Karpas-422 (cell line): ENCODE measurements at regions not wholly inside any gene's neighbourhood (a gene's known extent, or its start where the extent isn't known, plus 50 kb on each side); places are given as distances from the start of the nearest gene placed in this dataset.

Source experiments
- DNase-seq: peaks from one replicate; pipeline ENCODE4 v3.0.0-alpha.2; 2015
- H2AFZ ChIP-seq: fragments of 200-600 bp; sonication (generic); 2 replicates; pipeline ENCODE4 v1.6.1; 2014; ENCODE audit warnings: antibody characterized with exemption, low read length, mixed read lengths
- H3K27ac ChIP-seq: fragments of 200-600 bp; sonication (generic); 2 replicates; pipeline ENCODE4 v1.5.1; 2014; ENCODE audit warnings: mild to moderate bottlenecking, low read length, moderate library complexity
- H3K27me3 ChIP-seq: fragments of 200-600 bp; sonication (generic); 2 replicates; pipeline ENCODE4 v1.6.1; 2014; ENCODE audit warnings: low read length, mixed read lengths
- H3K36me3 ChIP-seq: fragments of 200-600 bp; sonication (generic); 2 replicates; pipeline ENCODE4 v1.6.1; 2014; ENCODE audit warnings: low read length, mixed read lengths; ENCODE audit not compliant: insufficient read depth
- H3K4me1 ChIP-seq: fragments of 200-600 bp; sonication (generic); 2 replicates; pipeline ENCODE4 v1.6.1; 2014; ENCODE audit warnings: mild to moderate bottlenecking, low read length, mixed read lengths
- H3K4me2 ChIP-seq: fragments of 200-600 bp; sonication (generic); 2 replicates; pipeline ENCODE4 v1.6.1; 2014; ENCODE audit warnings: low read length, low read depth, mild to moderate bottlenecking; ENCODE audit not compliant: poor library complexity, severe bottlenecking
- H3K4me3 ChIP-seq: fragments of 200-600 bp; sonication (generic); 2 replicates; pipeline ENCODE4 v1.5.1; 2014; ENCODE audit warnings: mild to moderate bottlenecking, antibody characterized with exemption, low read length, mixed read lengths
- H3K79me2 ChIP-seq: fragments of 200-600 bp; sonication (generic); 2 replicates; pipeline ENCODE4 v1.6.1; 2014; ENCODE audit warnings: mild to moderate bottlenecking, low read length, mixed read lengths
- H3K9ac ChIP-seq: fragments of 200-600 bp; sonication (generic); 2 replicates; pipeline ENCODE4 v1.6.0; 2014; ENCODE audit warnings: low read length
- H3K9me2 ChIP-seq: fragments of 200-600 bp; sonication (generic), shearing (Covaris generic); replicated peaks from 2 replicates; pipeline ENCODE4 v1.6.0; 2014; ENCODE audit warnings: mild to moderate bottlenecking, low read length, moderate library complexity; ENCODE audit not compliant: insufficient read depth
- H3K9me3 ChIP-seq: fragments of 300-700, 200-600 bp; sonication (generic); 2 replicates; pipeline ENCODE4 v1.6.1; 2014; ENCODE audit warnings: low read length, mixed read lengths
- H4K20me1 ChIP-seq: fragments of 200-600 bp; sonication (generic); 2 replicates; pipeline ENCODE4 v1.6.1; 2014; ENCODE audit warnings: mild to moderate bottlenecking, antibody characterized with exemption, low read length, low read depth; ENCODE audit not compliant: insufficient read depth

DNA sequence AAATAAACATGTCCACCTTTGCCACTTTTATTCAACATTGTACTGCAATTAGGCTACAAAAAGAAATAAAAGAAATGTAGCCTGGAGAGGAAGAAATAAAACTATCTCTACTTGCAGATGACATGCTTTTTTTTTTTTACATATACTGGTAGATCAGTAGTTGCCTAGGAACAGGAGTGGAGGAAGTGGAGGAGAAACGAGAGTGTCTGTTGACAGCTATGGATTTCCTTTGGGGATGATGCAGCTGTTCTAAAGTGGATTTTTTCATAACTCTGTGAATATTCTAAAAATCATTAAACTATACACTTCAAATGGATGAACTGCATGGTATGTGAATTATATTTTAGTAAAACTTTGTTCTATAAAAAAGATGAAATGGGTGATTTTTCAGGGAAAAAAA lies 116.4 kb downstream of the ANAPC4 start:
- no peak overlapping the region for H3K9ac ChIP-seq
- no peaks in the 10 kb centered on the region for H4K20me1 ChIP-seq
- no peaks in the 10 kb centered on the region for H3K9me2 ChIP-seq
- no peaks in the 10 kb centered on the region for H3K36me3 ChIP-seq
- no peaks in the 10 kb centered on the region for H3K4me1 ChIP-seq
- no peak overlapping the region for H2AFZ ChIP-seq
- no peak overlapping the region for H3K27ac ChIP-seq
- DNase-seq, result no peak
- no peaks in the 10 kb centered on the region for H3K27me3 ChIP-seq
- H3K4me2 ChIP-seq, result no peak overlapping the region
- no peak overlapping the region for H3K4me3 ChIP-seq
- no peaks in the 10 kb centered on the region for H3K9me3 ChIP-seq
- H3K79me2 ChIP-seq, result no peaks in the 10 kb centered on the region

DNA sequence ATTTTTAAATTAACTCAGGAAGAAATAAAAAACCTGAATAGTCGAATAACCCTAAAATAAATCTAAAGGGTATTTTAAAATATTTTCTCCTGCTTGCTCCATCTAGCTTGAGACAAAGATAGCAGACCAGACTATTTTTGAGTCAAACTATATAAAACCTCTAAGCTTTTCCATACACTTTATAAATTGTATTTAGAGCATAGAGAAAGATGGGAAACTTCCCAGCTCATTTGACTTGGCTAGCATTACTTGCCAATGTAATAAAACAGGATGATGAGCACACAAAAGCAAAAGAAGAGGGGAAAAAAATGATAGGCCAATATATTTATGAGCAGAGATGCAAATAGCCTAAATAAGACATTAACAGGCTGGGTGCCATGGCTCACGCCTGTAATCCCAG lies 117.1 kb downstream of the ANAPC4 start:
- no peaks in the 10 kb centered on the region for H3K27me3 ChIP-seq
- H3K4me1 ChIP-seq, result no peaks in the 10 kb centered on the region
- no peak overlapping the region for H3K9ac ChIP-seq
- no peaks in the 10 kb centered on the region for H3K9me2 ChIP-seq
- no peak overlapping the region for H3K4me2 ChIP-seq
- H2AFZ ChIP-seq, result no peak overlapping the region
- H4K20me1 ChIP-seq, result no peaks in the 10 kb centered on the region
- H3K27ac ChIP-seq, result no peak overlapping the region
- DNase-seq, result no peak
- no peaks in the 10 kb centered on the region for H3K36me3 ChIP-seq
- H3K9me3 ChIP-seq, result no peaks in the 10 kb centered on the region
- no peaks in the 10 kb centered on the region for H3K79me2 ChIP-seq
- H3K4me3 ChIP-seq, result no peak overlapping the region

DNA sequence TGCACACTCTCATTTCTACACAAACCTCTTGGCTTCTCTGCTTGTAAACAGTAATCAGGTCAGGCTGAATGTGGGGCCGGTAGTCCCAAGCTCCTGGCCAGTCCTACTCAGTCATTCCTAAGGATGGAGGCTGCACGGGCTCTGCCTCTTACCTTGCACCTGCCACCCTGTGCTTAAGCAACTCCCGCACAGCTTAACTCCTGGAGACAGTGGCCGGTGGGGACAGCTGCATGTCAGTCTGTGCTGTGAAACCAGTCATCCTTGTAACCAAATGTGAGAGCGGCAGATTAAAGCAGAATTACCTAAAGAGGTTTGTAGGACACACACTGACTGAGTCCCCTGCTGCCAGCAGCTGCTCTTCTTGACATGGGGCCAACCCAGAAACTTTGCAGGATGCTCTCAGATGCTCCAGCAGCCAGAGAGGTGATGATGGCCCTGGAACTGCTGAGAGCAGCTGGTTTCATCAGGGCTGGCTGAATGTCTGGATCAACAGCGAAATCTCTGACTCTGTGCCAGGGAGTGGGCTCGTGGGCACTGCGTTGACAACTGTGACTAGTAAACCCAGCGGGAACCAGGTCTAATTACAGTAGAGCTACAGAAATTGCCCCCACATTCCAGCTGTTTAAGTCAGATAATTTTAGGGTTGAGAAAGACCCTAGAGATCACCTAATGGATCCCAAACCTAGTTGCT lies 123.7 kb downstream of the ANAPC4 start:
- H4K20me1 ChIP-seq, result no peaks in the 10 kb centered on the region
- H3K4me1 ChIP-seq, result peaks cover 11% of the 10 kb centered on the region
- no peak overlapping the region for H2AFZ ChIP-seq
- H3K9me3 ChIP-seq, result no peaks in the 10 kb centered on the region
- H3K4me2 ChIP-seq, result no peak overlapping the region
- no peaks in the 10 kb centered on the region for H3K27me3 ChIP-seq
- no peaks in the 10 kb centered on the region for H3K36me3 ChIP-seq
- no peaks in the 10 kb centered on the region for H3K79me2 ChIP-seq
- H3K9me2 ChIP-seq, result no peaks in the 10 kb centered on the region
- no peak overlapping the region for H3K27ac ChIP-seq
- no peak overlapping the region for H3K9ac ChIP-seq
- no peak for DNase-seq
- no peak overlapping the region for H3K4me3 ChIP-seq

DNA sequence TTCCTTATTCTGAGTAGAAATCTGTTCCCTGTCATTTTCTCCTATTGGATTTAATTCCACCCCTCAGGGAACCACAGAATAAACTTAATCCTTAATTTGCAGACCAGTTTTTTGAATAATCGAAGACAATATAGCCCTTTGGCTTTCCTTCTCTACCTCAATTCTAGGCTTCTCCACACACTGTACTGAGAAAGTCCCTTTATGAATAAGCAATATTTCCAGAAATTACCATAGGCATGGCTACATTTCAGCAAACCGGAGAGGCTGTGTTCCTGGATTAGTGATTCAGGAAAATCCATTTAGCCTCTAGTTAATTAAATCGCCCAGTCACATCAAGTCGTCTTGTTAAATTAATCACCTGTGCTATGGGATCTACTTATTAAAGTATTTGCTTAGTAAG lies 125.1 kb downstream of the ANAPC4 start:
- Histone ChIP-seq H3K4me3 (no peak overlapping the region), H3K27ac (no peak overlapping the region), H3K9me2 (no peaks in the 10 kb centered on the region), H3K4me2 (no peak overlapping the region), H2AFZ (no peak overlapping the region), H3K9me3 (no peaks in the 10 kb centered on the region), H4K20me1 (no peaks in the 10 kb centered on the region), H3K36me3 (no peaks in the 10 kb centered on the region), H3K27me3 (no peaks in the 10 kb centered on the region), H3K9ac (no peak overlapping the region), H3K4me1 (peaks cover 12% of the 10 kb centered on the region), H3K79me2 (no peaks in the 10 kb centered on the region)
- DNase-seq, result no peak

DNA sequence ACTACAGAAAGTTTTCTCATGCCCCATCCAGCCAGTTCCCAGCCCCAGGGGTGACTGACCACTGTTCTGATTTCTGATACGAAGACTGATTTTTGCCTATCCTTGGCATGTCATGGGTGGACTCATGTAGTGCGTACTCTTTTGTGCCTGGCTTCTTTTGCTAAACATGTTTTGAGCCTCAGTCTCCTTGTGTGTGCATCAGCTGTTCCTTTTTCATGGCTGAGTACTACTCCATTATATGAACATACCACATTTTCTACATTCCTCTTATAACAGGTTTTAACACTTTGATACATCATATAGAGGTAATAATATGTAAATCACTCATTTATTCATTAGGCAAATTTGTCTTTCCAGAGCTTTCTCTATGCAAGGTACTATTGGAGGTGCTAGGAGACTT lies 126.7 kb downstream of the ANAPC4 start:
- no peaks in the 10 kb centered on the region for H3K36me3 ChIP-seq
- no peaks in the 10 kb centered on the region for H4K20me1 ChIP-seq
- no peaks in the 10 kb centered on the region for H3K9me2 ChIP-seq
- no peak overlapping the region for H3K9ac ChIP-seq
- no peaks in the 10 kb centered on the region for H3K27me3 ChIP-seq
- DNase-seq, result no peak
- H2AFZ ChIP-seq, result no peak overlapping the region
- no peak overlapping the region for H3K4me3 ChIP-seq
- no peak overlapping the region for H3K4me2 ChIP-seq
- no peak overlapping the region for H3K27ac ChIP-seq
- peaks cover 23% of the 10 kb centered on the region for H3K4me1 ChIP-seq
- H3K9me3 ChIP-seq, result no peaks in the 10 kb centered on the region
- no peaks in the 10 kb centered on the region for H3K79me2 ChIP-seq

DNA sequence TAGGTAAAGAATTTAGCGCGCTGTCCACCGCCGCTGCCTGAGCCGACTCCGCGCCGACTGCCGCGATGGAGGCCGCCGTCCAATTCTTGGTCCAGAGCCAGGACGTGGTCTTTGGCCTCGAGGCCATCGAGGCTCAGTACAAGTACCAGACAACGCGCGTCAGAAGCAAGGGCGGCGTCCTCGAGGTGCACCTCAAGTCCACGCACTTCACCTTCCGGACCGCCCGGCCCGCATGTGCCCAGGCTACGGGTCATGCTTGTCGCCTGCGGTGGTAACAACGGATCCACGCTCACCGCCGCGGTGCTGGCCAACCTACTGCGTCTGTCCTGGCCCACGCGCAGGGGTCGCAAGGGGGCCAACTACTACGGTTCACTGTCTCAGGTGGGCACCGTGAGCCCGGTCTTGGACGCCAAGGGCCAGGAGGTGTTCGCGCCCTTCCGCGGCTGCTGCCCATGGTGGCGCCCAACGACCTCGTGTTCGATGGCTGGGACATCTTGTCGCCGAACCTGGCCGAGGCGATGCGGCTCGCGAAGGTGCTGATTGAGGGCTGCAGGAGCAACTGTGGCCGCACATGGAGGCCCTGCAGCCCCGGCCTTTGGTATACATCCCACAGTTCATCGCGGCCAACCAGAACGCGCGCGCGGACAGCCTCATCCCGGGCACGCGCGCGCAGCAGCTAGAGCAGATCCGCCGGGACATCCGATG lies 128.0 kb downstream of the ANAPC4 start:
- Histone ChIP-seq H3K4me1 (peaks cover 23% of the 10 kb centered on the region), H3K36me3 (no peaks in the 10 kb centered on the region), H3K4me2 (no peak overlapping the region), H3K27ac (no peak overlapping the region), H3K9me2 (no peaks in the 10 kb centered on the region), H4K20me1 (no peaks in the 10 kb centered on the region), H3K27me3 (no peaks in the 10 kb centered on the region), H3K4me3 (no peak overlapping the region), H3K79me2 (no peaks in the 10 kb centered on the region), H3K9me3 (no peaks in the 10 kb centered on the region), H2AFZ (no peak overlapping the region), H3K9ac (no peak overlapping the region)
- no peak for DNase-seq

DNA sequence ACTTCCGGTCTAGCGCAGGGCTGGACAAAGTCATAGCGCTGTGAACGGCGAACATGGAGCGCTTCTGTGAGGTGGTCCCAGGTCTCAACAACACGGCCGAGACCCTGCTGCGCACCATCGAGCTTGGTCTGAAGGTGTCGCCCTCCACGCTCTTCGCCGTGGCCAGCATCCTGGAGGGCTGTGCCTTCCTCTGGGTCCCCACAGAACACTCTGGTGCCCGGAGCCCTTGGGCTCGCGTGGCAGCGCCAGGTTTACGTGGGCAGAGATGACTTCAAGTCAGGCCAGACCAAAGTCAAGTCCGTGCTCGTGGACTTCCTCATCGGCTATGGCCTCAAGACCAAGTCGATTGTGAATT lies 128.6 kb downstream of the ANAPC4 start:
- H3K36me3 ChIP-seq, result no peaks in the 10 kb centered on the region
- no peak for DNase-seq
- H2AFZ ChIP-seq, result no peak overlapping the region

DNA sequence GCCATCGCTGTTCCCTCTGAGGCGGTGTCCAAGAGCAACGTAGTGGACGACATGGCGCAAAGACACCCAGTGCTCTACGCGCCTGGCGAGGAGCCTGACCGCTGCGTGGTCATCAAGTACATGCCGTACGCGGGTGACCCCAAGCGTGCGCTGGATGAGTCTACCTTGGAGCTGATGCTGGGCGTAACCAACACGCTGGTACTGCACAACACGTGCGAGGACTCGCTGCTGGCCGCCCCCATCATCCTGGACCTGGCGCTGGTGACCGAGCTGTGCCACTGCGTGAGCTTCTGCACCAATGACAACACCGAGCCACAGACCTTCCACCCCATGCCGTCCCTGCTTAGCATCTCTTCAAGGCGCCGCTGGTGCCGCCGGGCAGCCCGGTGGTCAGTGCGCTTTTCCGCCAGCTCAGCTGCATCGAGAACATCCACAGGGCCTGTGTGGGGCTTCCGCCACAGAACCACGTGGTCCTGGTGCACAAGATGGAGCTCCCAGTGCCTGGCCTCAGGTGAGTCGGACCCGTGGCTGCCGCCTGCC lies 129.0 kb downstream of the ANAPC4 start:
- H3K36me3 ChIP-seq, result no peaks in the 10 kb centered on the region
- no peak overlapping the region for H3K27ac ChIP-seq
- no peaks in the 10 kb centered on the region for H3K27me3 ChIP-seq
- no peak overlapping the region for H3K4me3 ChIP-seq
- no peaks in the 10 kb centered on the region for H3K9me2 ChIP-seq
- no peak for DNase-seq
- no peaks in the 10 kb centered on the region for H4K20me1 ChIP-seq
- H3K4me2 ChIP-seq, result no peak overlapping the region
- no peaks in the 10 kb centered on the region for H3K9me3 ChIP-seq
- H3K9ac ChIP-seq, result no peak overlapping the region
- peaks cover 15% of the 10 kb centered on the region for H3K4me1 ChIP-seq
- no peak overlapping the region for H2AFZ ChIP-seq
- no peaks in the 10 kb centered on the region for H3K79me2 ChIP-seq

More for the DNA sequence above, 128.6 kb downstream of the ANAPC4 start:
- Histone ChIP-seq H3K27me3 (no peaks in the 10 kb centered on the region), H3K9me2 (no peaks in the 10 kb centered on the region), H3K9ac (no peak overlapping the region), H3K9me3 (no peaks in the 10 kb centered on the region), H3K4me3 (no peak overlapping the region), H3K79me2 (no peaks in the 10 kb centered on the region), H3K4me2 (no peak overlapping the region), H3K27ac (no peak overlapping the region), H4K20me1 (no peaks in the 10 kb centered on the region), H3K4me1 (peaks cover 20% of the 10 kb centered on the region)
